Kidney (tissue), 13 donors: ENCODE measurements at regions not wholly inside any gene's neighbourhood (a gene's known extent, or its start where the extent isn't known, plus 50 kb on each side); places are given as distances from the start of the nearest gene placed in this dataset.

Experiments
- DNase-seq, 5 donors: peaks; one replicate each; pipeline ENCODE4 v3.0.0-alpha.2; 2013 to 2020
- FAIRE-seq: peaks from 2 replicates; lab custom pipeline; 2012; peaks lifted over from hg19 to GRCh38; lab: Jason Lieb, UNC
- H3K27ac ChIP-seq, 2 donors: one replicate each; pipeline ENCODE4 v1.7.0; 2013; ENCODE audit warnings: low read depth in 2 of 2, low read length in 2 of 2, inconsistent platforms in 1 of 2
- H3K27me3 ChIP-seq: one replicate; pipeline ENCODE4 v1.7.1; 2013; ENCODE audit warnings: low read length, inconsistent platforms; ENCODE audit not compliant: control insufficient read depth, insufficient read depth
- H3K36me3 ChIP-seq, 3 donors: one replicate each; pipeline versions ENCODE4 v1.7.0 to v1.7.1; 2013; ENCODE audit warnings: low read length in 3 of 3, control low read depth in 1 of 3, inconsistent platforms in 1 of 3; ENCODE audit not compliant: insufficient read depth in 3 of 3, control insufficient read depth in 2 of 3
- H3K4me1 ChIP-seq, 3 donors: one replicate each; pipeline versions ENCODE4 v1.7.0 to v1.7.1; 2013; ENCODE audit warnings: low read length in 3 of 3, inconsistent platforms in 1 of 3, low read depth in 1 of 3; ENCODE audit not compliant: control insufficient read depth in 2 of 3, insufficient read depth in 2 of 3
- H3K4me3 ChIP-seq, 3 donors: one replicate each; pipeline versions ENCODE4 v1.7.0 to v1.8.1; 2013; ENCODE audit warnings: low read length in 3 of 3, control low read depth in 1 of 3, inconsistent platforms in 1 of 3
- H3K9ac ChIP-seq, 3 donors: one replicate each; pipeline versions ENCODE4 v1.7.0 to v1.7.1; 2013; ENCODE audit warnings: low read length in 3 of 3, control low read depth in 1 of 3, inconsistent platforms in 1 of 3
- H3K9me3 ChIP-seq, 3 donors: one replicate each; pipeline versions ENCODE4 v1.7.0 to v1.7.1; 2013; ENCODE audit warnings: low read length in 3 of 3, control low read depth in 1 of 3, inconsistent platforms in 1 of 3; ENCODE audit not compliant: control insufficient read depth in 2 of 3, insufficient read depth in 1 of 3
- intact Hi-C: fragments of 100-400 bp; cut with DNase I; formaldehyde crosslinking; loops from one replicate; pipeline ENCODE4 v1.11.1; 2022
- TF ChIP-seq, protein P1 (sequence below): IDR thresholded peaks from 3 replicates; pipeline ENCODE4 v1.5.1; 2012; ENCODE audit warnings: mild to moderate bottlenecking, moderate library complexity, borderline replicate concordance; ENCODE audit not compliant: insufficient read depth; ENCODE audit errors: extremely low read depth
- donor health status: control.
- donor health status: control.
- donor health status: control.
- donor health status: control.
- donor health status: control.
- donor health status: DM: yes; HTN: yes; CAD: no.
- donor health status: Normal renal cell carcinoma (clear cell type).

DNA sequence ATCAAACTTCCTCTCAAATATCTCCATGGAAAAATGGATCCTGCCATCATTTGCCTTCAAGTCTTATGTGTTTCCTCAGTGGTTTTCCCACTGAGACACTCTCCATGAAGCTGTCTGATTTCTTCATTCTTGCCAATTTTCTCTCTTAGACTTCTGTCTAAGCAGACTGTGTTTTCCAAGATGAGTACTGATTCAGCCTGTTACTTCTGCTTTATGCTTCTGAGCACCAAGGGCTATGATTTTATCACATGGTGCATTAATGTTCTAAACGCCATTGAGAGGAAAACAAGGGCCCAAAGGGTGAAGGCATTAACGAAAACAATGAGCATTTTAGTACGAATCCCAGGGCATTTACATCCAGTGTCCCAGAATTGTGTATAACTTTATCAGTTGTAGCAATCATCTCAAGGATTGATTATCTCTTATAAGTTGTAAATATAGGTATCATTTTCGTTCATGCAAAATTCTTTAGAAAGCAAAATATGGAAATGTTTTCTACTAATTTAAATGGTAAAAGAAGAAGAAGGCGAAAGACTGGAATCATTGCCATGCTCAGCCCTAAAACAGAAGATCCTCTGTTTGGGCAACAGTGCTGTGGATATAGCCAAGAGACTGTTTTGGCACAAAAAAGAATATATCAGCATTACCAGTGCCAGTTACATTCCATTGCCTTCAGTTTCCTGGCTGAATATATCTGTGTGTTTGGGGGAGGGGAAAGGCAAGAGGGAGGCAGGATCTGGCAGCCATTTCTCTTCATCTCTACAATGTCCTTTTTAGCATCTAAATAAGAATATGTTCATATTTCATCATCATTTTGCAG is 537.6 kb downstream of the ANXA1 start:
- H3K27ac ChIP-seq = no peak overlapping the region
- TF ChIP-seq, protein P1, sequence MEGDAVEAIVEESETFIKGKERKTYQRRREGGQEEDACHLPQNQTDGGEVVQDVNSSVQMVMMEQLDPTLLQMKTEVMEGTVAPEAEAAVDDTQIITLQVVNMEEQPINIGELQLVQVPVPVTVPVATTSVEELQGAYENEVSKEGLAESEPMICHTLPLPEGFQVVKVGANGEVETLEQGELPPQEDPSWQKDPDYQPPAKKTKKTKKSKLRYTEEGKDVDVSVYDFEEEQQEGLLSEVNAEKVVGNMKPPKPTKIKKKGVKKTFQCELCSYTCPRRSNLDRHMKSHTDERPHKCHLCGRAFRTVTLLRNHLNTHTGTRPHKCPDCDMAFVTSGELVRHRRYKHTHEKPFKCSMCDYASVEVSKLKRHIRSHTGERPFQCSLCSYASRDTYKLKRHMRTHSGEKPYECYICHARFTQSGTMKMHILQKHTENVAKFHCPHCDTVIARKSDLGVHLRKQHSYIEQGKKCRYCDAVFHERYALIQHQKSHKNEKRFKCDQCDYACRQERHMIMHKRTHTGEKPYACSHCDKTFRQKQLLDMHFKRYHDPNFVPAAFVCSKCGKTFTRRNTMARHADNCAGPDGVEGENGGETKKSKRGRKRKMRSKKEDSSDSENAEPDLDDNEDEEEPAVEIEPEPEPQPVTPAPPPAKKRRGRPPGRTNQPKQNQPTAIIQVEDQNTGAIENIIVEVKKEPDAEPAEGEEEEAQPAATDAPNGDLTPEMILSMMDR = no peak
- no peak for DNase-seq
- intact Hi-C loops = no loop called here
- H3K4me3 ChIP-seq = no peak overlapping the region
- H3K27me3 ChIP-seq = no peaks in the 10 kb centered on the region
- no peaks in the 10 kb centered on the region for H3K9me3 ChIP-seq
- H3K4me1 ChIP-seq = no peaks in the 10 kb centered on the region
- FAIRE-seq = no peak
- no peak overlapping the region for H3K9ac ChIP-seq
- no peaks in the 10 kb centered on the region for H3K36me3 ChIP-seq

DNA sequence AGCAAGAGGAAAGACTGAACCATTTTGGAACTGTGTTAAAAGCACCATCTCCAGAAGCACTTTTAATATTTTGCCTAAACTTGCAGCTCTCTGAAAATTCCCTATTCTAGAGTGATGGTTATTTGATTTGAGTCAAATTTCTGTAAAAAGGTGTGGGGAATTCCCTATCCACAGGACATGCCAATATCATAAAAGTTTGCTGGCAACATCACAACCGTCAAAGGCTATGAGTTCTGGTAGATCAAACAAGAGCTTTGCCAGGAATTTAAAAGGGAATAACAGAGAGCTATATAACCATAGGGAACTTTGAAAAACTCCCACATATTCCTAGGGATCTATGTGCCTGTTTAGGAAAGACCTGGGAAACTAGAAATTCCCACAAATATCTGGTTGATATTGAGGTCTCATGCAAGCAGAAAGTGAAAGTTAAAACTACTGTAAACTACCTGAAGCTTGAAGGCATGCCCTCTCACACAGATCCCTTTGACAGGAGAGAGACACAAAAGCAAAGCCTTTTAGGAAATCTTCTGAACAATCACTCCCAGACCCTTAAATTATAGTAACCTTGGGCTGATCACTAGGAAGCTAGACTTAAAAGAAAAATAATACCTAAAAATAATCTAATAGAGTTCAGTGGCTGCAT is 549.9 kb downstream of the ANXA1 start:
- FAIRE-seq = no peak
- TF ChIP-seq, protein P1 = no peak
- Histone ChIP-seq H3K36me3 (no peaks in the 10 kb centered on the region), H3K4me3 (no peak overlapping the region), H3K4me1 (no peaks in the 10 kb centered on the region), H3K27ac (no peak overlapping the region), H3K9me3 (no peaks in the 10 kb centered on the region), H3K27me3 (no peaks in the 10 kb centered on the region), H3K9ac (no peak overlapping the region)
- intact Hi-C loops = no loop called here
- DNase-seq = no peak

GRCh38 chr9:73714294-73714693 is 562.6 kb downstream of the ANXA1 start:
- H3K27ac ChIP-seq = no peak overlapping the region
- DNase-seq (no peak), FAIRE-seq (no peak)
- no peak overlapping the region for H3K4me3 ChIP-seq
- no peaks in the 10 kb centered on the region for H3K27me3 ChIP-seq
- TF ChIP-seq, protein P1 = no peak
- H3K9ac ChIP-seq = no peak overlapping the region
- H3K9me3 ChIP-seq = no peaks in the 10 kb centered on the region
- H3K36me3 ChIP-seq = no peaks in the 10 kb centered on the region
- H3K4me1 ChIP-seq = no peaks in the 10 kb centered on the region
- intact Hi-C loops = no loop called here
